ENCODE measurements at regions not wholly inside any gene's neighbourhood (a gene's known extent, or its start where the extent isn't known, plus 50 kb on each side); places are given as distances from the start of the nearest gene placed in this dataset.
A peak's percentile ranks its signal among the peaks of the same experiment; 100 is the strongest.

DNA sequence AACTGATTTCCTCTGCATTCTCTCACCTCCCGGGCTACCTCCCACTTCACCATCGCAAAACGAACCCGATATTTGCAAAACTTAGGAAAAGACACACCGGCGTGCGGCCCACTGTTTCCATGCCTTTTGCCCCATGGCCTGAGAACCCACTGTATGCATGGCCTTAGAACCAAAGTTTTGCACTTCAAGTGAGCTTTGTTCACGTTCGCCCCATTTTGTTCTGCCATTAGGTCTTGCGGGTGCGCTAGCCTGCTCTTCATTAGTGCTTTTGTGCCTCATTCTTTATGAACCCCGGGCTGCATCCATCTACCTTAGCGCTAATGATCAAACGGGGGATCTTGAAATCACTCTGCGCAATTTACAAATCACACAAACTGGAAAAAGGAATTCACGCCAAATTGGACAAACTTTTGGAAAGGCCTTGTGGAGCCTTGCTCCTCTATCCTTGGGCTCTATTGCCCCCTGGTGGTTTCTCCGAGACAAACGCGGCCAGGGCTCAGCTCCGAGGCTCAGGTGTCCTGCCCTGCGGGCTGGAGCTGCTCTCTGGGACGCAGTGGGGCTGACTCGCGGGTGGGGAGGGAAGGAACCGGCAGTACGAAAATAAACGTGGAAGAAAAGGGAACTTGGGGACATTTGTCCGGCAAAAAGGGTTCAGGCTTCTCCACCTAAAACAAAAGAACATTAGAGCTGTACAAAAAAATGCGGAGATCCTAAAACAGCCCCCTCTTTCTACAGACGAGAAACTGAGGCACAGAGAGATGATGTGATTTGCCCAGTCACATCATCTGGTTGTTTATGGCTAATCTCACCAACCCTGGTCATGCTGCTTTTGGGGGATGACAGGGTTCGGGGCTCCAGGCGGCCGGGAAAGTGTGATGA lies 300.4 kb upstream of the NFE2L3 start:
- Histone ChIP-seq H3K4me1 (peaks cover 0 to 9% of the 10 kb centered on the region in 2 donors), H3K36me3 (no peaks in the 10 kb centered on the region), H3K27ac (peak overlapping the region; percentile 62 to 81), H3K4me3 (peak overlapping the region; percentile 17 to 67 (median 39)), H3K9me3 (no peaks in the 10 kb centered on the region), H3K27me3 (peaks cover 7 to 62% of the 10 kb centered on the region in 2 donors)
- DNase-seq (ENCODE audit: low spot score in 2 of 2), result peak; percentile 73 to 75
- TF ChIP-seq, protein P1, sequence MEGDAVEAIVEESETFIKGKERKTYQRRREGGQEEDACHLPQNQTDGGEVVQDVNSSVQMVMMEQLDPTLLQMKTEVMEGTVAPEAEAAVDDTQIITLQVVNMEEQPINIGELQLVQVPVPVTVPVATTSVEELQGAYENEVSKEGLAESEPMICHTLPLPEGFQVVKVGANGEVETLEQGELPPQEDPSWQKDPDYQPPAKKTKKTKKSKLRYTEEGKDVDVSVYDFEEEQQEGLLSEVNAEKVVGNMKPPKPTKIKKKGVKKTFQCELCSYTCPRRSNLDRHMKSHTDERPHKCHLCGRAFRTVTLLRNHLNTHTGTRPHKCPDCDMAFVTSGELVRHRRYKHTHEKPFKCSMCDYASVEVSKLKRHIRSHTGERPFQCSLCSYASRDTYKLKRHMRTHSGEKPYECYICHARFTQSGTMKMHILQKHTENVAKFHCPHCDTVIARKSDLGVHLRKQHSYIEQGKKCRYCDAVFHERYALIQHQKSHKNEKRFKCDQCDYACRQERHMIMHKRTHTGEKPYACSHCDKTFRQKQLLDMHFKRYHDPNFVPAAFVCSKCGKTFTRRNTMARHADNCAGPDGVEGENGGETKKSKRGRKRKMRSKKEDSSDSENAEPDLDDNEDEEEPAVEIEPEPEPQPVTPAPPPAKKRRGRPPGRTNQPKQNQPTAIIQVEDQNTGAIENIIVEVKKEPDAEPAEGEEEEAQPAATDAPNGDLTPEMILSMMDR (IDR thresholded peaks at IDR 0.05), result peak; percentile 75 to 83 (median 79)
- TF ChIP-seq POLR2A (IDR thresholded peaks at IDR 0.05), result no peak
- intact Hi-C loops (cut with DNase I; ENCODE audit: low total_unique reads), result loop anchor here (5.0 to 10.0 kb wide), 3 partner anchors 184 to 1323 kb away; partner anchors contain the start of gene HOXA10

DNA sequence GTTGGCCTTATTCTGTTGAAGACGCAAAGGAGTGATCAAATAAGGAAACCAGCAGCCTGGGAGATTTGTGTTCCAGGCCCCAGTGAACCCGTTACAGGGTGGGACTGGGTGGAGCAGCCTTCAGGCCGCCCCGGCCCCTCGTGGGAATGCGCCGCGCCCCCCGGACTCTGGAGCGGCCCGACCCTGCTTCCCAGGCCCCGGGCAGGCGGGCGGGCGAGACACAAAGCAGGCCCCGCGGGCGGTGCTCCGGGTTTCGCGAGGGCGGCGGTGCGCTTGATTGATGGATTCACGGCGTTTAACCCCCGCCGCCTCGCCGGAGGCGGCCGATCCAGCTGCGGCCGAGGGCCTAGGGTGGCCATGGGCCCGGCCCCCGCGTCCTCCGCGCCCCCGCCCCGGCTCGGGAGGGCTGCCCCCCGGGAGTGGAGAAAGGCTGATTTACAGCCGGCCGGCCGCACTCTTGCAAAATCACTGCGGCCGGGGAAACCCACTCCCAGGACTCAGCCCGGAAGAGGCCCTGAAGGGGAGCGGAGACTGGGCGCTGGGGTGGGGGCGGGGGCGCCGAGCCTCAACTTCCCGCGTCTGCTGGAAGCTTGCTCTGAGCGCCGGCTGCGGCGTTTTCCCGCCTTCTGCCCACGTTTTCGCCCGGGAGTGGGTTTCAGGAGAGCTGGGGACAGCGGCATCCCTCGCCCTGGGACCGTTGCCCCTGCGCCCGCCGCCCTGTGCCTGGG lies 299.6 kb upstream of the NFE2L3 start:
- DNase-seq (ENCODE audit: low spot score in 2 of 2), result no peak
- intact Hi-C loops (cut with DNase I; ENCODE audit: low total_unique reads), result loop anchor here (5.0 to 10.0 kb wide), 3 partner anchors 185 to 1322 kb away; partner anchors contain the start of gene HOXA10
- Histone ChIP-seq H3K9me3 (no peaks in the 10 kb centered on the region), H3K36me3 (no peaks in the 10 kb centered on the region), H3K27ac (peak overlapping the region; percentile 62 to 81), H3K27me3 (peaks cover 7 to 70% of the 10 kb centered on the region in 2 donors), H3K4me3 (peak overlapping the region; percentile 17 to 67 (median 39)), H3K4me1 (peaks cover 0 to 9% of the 10 kb centered on the region in 2 donors)
- TF ChIP-seq POLR2AphosphoS5 (IDR thresholded peaks at IDR 0.05) (no peak), POLR2A (IDR thresholded peaks at IDR 0.05) (no peak)
- TF ChIP-seq, protein P1 (IDR thresholded peaks at IDR 0.05), result no peak

DNA sequence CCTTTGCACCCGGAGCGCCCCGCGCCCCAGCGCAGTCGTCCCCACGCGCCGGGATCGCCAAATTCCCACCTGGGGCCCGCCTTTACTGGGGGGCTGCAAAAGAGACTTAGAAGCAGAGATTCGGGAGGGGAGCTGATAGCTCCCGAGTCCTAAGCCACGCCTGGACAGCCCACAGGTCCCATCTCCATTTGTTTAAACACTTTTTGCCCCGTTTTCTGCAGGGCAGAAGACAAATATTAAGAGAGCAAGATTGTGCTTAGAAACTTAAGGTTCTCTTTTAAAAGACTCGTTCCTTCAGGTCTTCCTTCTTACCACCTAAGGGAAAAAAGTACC lies 299.1 kb upstream of the NFE2L3 start:
- Histone ChIP-seq H3K27ac (peak overlapping the region; percentile 62 to 81), H3K4me1 (peaks cover 0 to 9% of the 10 kb centered on the region in 2 donors), H3K9me3 (no peaks in the 10 kb centered on the region), H3K27me3 (peaks cover 7 to 75% of the 10 kb centered on the region in 2 donors), H3K36me3 (no peaks in the 10 kb centered on the region), H3K4me3 (peak overlapping the region in 2 of 3 donors; percentile 39 to 67)
- TF ChIP-seq POLR2A (IDR thresholded peaks at IDR 0.05) (no peak), POLR2AphosphoS5 (IDR thresholded peaks at IDR 0.05) (no peak)
- TF ChIP-seq, protein P1 (IDR thresholded peaks at IDR 0.05), result no peak
- intact Hi-C loops (cut with DNase I; ENCODE audit: low total_unique reads), result loop anchor here (5.0 to 10.0 kb wide), 3 partner anchors 186 to 1322 kb away; partner anchors contain the start of gene HOXA10
- no peak for DNase-seq (ENCODE audit: low spot score in 2 of 2)

DNA sequence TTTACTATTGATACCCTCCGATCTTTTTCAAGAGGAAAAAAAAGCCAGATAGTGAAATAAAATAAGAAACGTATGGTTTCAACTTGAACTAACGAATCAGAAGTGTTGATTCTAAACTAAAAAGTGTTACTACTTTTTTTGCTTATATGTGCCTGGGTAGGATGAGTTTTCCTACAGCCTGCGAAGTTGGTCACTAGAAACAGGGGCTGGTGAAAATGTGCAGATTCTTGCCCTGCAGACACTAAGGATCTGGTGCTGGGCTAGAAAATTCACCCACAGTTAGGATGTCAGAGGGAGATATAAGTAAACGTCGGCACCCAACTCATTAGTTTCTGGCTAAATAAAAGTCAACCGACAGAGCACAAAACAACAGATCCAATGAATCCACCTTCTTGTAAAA lies 298.7 kb upstream of the NFE2L3 start:
- TF ChIP-seq, protein P1 (IDR thresholded peaks at IDR 0.05), result no peak
- TF ChIP-seq POLR2AphosphoS5 (IDR thresholded peaks at IDR 0.05) (no peak), POLR2A (IDR thresholded peaks at IDR 0.05) (no peak)
- Histone ChIP-seq H3K36me3 (no peaks in the 10 kb centered on the region), H3K9me3 (no peaks in the 10 kb centered on the region), H3K27ac (no peak overlapping the region), H3K4me1 (peaks cover 0 to 9% of the 10 kb centered on the region in 2 donors), H3K4me3 (no peak overlapping the region), H3K27me3 (peaks cover 7 to 79% of the 10 kb centered on the region in 2 donors)
- intact Hi-C loops (cut with DNase I; ENCODE audit: low total_unique reads), result loop anchor here (5.0 to 10.0 kb wide), 3 partner anchors 186 to 1321 kb away; partner anchors contain the start of gene HOXA10
- no peak for DNase-seq (ENCODE audit: low spot score in 2 of 2)

Measured in breast epithelium (tissue), 4 donors.